SJSA1 (cell line): ENCODE measurements at regions not wholly inside any gene's neighbourhood (a gene's known extent, or its start where the extent isn't known, plus 50 kb on each side); places are given as distances from the start of the nearest gene placed in this dataset.

ENCODE experiments used
- DNase-seq, 2 experiments: peaks; one replicate each; pipeline ENCODE4 v3.0.0-alpha.2; 2015 to 2020; ENCODE audit warnings: low spot score in 2 of 2, low read depth in 1 of 2
- H3K27ac ChIP-seq: fragments of 250-450 bp; sonication (Bioruptor Pico); 2 replicates; pipeline ENCODE4 v1.5.1; 2020; ENCODE audit warnings: mild to moderate bottlenecking, moderate library complexity
- H3K27me3 ChIP-seq: fragments of 250-450 bp; sonication (Bioruptor Pico); replicated peaks from 2 replicates; pipeline ENCODE4 v1.5.1; 2020; ENCODE audit warnings: mild to moderate bottlenecking, moderate library complexity
- H3K36me3 ChIP-seq: fragments of 250-450 bp; sonication (Bioruptor Pico); 2 replicates; pipeline ENCODE4 v1.5.1; 2020; ENCODE audit warnings: mild to moderate bottlenecking
- H3K4me1 ChIP-seq: fragments of 250-450 bp; sonication (Bioruptor Pico); replicated peaks from 2 replicates; pipeline ENCODE4 v1.6.1; 2021; ENCODE audit warnings: mild to moderate bottlenecking
- H3K4me3 ChIP-seq: fragments of 250-450 bp; sonication (Bioruptor Pico); 2 replicates; pipeline ENCODE4 v1.5.1; 2020; ENCODE audit warnings: mild to moderate bottlenecking
- H3K9me3 ChIP-seq: fragments of 250-450 bp; sonication (Bioruptor Pico); replicated peaks from 2 replicates; pipeline ENCODE4 v1.5.1; 2020; ENCODE audit warnings: mild to moderate bottlenecking

DNA sequence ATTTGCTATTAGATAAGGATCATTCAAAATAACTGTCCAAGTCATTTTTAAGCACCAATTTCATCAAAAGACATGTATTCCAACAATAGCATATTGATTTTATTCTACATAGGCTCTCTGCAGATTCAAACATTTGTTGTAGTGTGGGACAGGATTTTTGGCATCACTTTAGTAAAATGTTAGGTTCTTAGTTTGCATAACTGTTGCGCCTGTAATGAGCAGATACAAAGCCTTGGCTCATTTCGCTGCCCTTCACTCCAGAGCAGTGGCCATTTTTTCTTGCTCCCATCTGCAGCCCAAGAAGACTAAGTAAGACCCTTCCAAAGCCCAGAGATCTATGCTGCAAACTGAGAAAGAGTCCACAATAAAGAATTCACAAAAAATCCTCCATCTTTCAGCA lies 446.0 kb upstream of the MPDZ start:
- Histone ChIP-seq H3K4me1 (peaks cover under 1% of the 10 kb centered on the region), H3K27ac (no peak overlapping the region), H3K27me3 (no peaks in the 10 kb centered on the region), H3K9me3 (no peaks in the 10 kb centered on the region), H3K4me3 (no peak overlapping the region), H3K36me3 (no peaks in the 10 kb centered on the region)
- DNase-seq: no peak

DNA sequence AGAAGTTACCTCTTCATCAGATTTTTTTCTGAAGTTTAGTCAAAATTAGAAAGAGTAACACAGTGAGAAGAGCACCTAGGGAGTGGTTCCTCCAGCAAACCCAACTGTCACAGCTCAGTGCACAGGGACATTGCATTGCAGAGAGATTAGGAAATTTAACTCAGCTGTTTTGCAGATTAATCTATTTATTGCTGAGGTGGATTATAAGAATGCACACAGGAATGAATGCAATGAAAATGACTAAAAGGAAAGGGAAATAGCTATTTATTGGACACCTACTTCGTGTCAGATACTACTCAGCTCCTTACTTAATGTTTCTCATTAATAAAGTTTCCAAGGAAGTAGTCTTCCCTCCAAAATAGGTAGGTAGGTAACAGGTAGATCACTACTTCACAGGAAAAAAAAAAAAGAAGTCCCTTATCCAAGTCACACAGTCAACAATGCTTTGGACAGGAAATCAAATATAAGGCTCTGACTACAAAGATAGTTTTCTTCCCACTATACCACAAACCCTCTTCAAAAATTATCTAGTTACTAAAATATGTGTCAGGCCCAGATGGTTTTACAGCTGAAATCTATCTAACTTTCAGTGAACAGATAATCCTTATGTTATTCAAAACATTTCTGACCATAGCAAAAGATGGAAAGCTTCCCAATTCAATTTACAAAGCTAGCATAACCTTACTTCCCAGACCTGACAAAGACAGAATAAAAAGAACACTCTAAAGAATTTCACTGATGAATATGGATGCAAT lies 442.2 kb upstream of the MPDZ start:
- no peak for DNase-seq
- Histone ChIP-seq H3K36me3 (no peaks in the 10 kb centered on the region), H3K9me3 (no peaks in the 10 kb centered on the region), H3K4me3 (no peak overlapping the region), H3K27me3 (no peaks in the 10 kb centered on the region), H3K4me1 (peaks cover 37% of the 10 kb centered on the region), H3K27ac (no peak overlapping the region)

GRCh38 chr9:13719981-13720676 lies 440.6 kb upstream of the MPDZ start:
- H3K36me3 ChIP-seq: no peaks in the 10 kb centered on the region
- peak; percentile 46 to 72 for DNase-seq
- H3K27me3 ChIP-seq: no peaks in the 10 kb centered on the region
- H3K4me1 ChIP-seq: peaks cover 44% of the 10 kb centered on the region
- peak overlapping the region; percentile 90 for H3K27ac ChIP-seq
- no peaks in the 10 kb centered on the region for H3K9me3 ChIP-seq
- H3K4me3 ChIP-seq: no peak overlapping the region

DNA sequence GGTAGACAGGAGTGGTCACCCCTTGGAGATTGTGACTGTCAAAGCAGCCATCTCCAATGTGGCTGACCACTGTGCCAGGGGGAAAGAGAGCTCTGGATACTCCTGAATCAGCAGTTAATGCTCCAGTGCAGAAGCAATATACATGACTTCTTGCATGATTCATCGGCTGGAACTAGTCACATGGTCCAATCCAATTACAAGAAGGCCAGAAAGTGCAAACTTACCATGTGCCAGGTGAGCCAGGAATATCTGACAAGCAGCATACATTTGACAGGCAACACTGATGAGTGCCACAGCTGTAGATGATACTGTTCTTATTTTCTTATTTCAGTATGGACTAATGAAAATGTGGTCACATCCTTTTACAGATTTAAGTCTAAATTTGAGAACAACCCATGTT lies 440.0 kb upstream of the MPDZ start:
- no peaks in the 10 kb centered on the region for H3K36me3 ChIP-seq
- H3K27ac ChIP-seq: peak overlapping the region; percentile 90
- H3K4me1 ChIP-seq: peaks cover 44% of the 10 kb centered on the region
- peak in 1 of 2 experiments; percentile 25 for DNase-seq
- no peak overlapping the region for H3K4me3 ChIP-seq
- no peaks in the 10 kb centered on the region for H3K9me3 ChIP-seq
- no peaks in the 10 kb centered on the region for H3K27me3 ChIP-seq

DNA sequence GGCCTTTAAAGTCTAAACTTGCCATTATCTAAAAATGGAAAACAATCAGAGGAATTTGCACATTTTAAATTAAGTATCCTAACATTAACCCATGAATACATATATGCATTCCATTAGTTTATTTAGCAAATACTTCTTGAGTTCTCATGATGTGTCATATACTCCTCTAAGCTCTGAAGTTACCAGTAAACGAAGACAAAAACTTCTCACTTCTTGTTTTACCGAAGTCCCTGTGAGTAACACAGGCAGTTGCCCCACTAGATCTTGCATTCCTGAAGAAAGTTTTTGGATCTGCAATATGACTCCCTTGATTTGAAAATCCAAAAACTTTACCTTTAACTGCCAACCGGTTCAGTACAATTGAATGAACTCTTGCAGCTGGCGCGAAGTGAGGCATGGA lies 439.0 kb upstream of the MPDZ start:
- H3K9me3 ChIP-seq: no peaks in the 10 kb centered on the region
- DNase-seq: peak in 1 of 2 experiments; percentile 41
- no peaks in the 10 kb centered on the region for H3K27me3 ChIP-seq
- H3K36me3 ChIP-seq: no peaks in the 10 kb centered on the region
- peak overlapping the region; percentile 90 for H3K27ac ChIP-seq
- no peak overlapping the region for H3K4me3 ChIP-seq
- peaks cover 44% of the 10 kb centered on the region for H3K4me1 ChIP-seq

GRCh38 chr9:13718086-13718485 lies 438.6 kb upstream of the MPDZ start:
- Histone ChIP-seq H3K9me3 (no peaks in the 10 kb centered on the region), H3K4me3 (no peak overlapping the region), H3K27ac (peak overlapping the region; percentile 90), H3K36me3 (no peaks in the 10 kb centered on the region), H3K27me3 (no peaks in the 10 kb centered on the region), H3K4me1 (peaks cover 44% of the 10 kb centered on the region)
- DNase-seq: peak; percentile 59 to 85

GRCh38 chr9:13717322-13718054 lies 438.0 kb upstream of the MPDZ start:
- Histone ChIP-seq H3K27me3 (no peaks in the 10 kb centered on the region), H3K4me3 (no peak overlapping the region), H3K27ac (peak overlapping the region; percentile 90), H3K36me3 (no peaks in the 10 kb centered on the region), H3K4me1 (peaks cover 44% of the 10 kb centered on the region), H3K9me3 (no peaks in the 10 kb centered on the region)
- DNase-seq: no peak

DNA sequence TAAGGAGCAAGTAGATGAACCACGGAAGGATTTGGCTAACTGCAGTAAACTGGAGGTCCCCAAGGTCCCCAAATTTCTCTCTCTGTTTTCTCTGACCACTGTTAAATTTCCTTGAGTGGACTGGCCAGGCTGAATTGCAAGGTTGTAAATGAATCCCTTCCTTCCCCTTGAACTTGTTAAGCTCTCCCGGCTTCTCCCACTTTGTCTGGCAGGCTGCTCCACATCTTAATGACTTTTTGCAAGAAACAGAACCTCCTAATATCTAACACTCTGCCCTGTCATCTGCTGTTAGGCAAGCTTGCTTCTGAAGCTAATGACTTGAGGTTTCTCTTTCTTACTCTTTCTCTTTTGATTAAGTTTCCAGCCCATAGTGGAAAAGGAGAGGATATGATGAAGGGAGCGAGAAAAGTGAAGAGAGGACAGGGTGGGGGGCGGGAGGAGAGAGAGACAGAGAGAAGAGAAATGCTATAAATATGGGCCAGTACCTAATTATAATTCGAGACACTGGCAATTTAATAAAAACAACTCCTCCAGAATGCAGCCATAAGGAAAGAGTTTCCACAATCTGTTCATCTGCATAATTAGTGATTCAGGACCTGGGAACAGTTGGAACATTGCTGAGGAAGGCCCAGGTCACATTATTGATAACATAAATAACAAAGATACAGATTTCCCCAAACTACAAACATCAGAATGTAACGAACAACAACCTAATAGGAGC lies 437.3 kb upstream of the MPDZ start:
- no peaks in the 10 kb centered on the region for H3K27me3 ChIP-seq
- no peak for DNase-seq

DNA sequence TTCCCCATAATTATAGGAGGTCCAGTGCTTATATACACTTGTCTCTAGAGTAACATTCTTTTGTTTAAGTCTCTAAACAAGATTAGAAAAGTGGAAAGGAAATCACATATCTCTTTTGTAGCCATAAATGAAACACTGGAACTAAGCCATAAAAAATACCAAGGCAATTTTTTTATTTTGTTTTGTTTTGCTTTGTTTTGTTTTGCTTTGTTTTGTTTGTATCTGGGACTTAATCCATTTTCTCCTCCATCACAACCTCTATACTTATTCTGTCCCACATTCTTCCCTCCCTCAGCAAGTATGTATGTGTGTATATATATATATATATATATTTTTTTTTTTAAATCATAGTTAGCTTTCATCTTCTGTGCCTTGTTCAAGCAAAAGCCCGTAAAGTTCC lies 436.6 kb upstream of the MPDZ start:
- DNase-seq: peak in 1 of 2 experiments; percentile 5

More for the DNA sequence above, 437.3 kb upstream of the MPDZ start:
- no peak overlapping the region for H3K4me3 ChIP-seq
- no peaks in the 10 kb centered on the region for H3K36me3 ChIP-seq
- H3K27ac ChIP-seq: peak overlapping the region; percentile 90
- peaks cover 44% of the 10 kb centered on the region for H3K4me1 ChIP-seq
- H3K9me3 ChIP-seq: no peaks in the 10 kb centered on the region

DNA sequence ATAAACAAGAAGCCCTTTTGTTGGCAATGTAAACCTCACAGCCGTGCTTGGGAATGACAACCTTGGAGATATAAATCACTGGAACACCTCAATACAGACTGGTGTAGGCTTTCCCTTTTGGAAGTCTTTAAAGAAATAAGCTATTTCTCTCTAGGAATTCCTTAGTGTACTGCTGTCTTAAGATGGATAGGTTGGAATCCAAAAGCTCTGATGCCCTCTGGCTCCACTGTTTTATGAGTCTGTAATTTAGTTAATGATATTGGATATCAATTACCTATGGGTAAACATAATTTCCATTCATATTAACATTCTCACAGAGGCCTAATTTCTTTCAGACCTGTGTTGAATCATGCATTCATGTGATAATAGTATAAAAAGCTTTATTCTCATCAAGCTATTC lies 435.9 kb upstream of the MPDZ start:
- H3K4me1 ChIP-seq: peaks cover 42% of the 10 kb centered on the region
- no peaks in the 10 kb centered on the region for H3K9me3 ChIP-seq
- H3K27ac ChIP-seq: no peak overlapping the region
- no peak for DNase-seq
- no peaks in the 10 kb centered on the region for H3K36me3 ChIP-seq
- no peak overlapping the region for H3K4me3 ChIP-seq
- H3K27me3 ChIP-seq: no peaks in the 10 kb centered on the region

More for the DNA sequence above, 436.6 kb upstream of the MPDZ start:
- H3K4me3 ChIP-seq: no peak overlapping the region
- no peaks in the 10 kb centered on the region for H3K9me3 ChIP-seq
- no peaks in the 10 kb centered on the region for H3K27me3 ChIP-seq
- no peak overlapping the region for H3K27ac ChIP-seq
- peaks cover 44% of the 10 kb centered on the region for H3K4me1 ChIP-seq
- H3K36me3 ChIP-seq: no peaks in the 10 kb centered on the region

DNA sequence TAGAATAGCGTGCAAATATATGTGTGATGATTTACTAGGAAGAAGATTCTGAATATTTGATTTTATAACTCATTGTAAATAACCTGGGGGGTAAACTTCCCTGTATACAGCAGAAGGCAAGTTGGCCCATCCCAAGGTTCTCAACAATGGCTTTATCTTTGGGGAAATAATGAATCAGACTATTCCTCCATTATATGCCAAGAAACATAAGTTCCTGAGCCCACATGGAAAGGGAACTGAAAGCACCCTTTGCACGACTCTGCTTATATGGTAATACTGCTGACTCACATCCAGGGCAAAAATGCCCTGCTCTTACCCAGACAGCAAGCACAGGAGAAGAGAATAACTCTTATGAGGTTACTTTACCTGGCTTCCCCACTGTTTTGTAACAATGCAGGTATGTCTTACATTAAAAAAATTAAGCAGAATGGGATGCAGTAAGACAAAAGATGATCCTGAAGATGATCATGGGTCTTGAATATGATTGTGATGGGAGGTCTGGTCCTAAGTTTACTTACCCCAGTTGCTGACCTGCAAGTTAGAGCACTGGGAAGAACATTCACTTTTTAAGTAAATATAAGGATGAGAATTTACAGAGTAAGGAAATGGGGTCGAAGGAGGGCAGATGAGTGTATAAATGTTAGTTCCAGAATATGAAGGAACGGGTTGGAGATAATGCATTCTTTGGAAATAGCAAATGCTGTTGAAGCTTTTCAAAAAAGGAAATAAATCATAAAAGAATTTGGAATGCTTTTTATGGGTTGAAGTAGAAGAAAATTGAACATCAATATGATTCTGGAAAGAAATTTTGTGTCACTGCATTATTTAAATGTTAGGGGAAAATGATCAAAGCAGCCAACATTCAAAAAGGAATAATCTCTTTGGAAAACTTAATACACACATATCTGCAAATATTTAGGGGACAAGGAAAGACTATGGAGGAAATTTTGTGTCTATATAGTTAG lies 428.4 kb upstream of the MPDZ start:
- Histone ChIP-seq H3K9me3 (no peaks in the 10 kb centered on the region), H3K27me3 (no peaks in the 10 kb centered on the region), H3K4me1 (peaks cover 8% of the 10 kb centered on the region), H3K36me3 (no peaks in the 10 kb centered on the region), H3K27ac (no peak overlapping the region), H3K4me3 (no peak overlapping the region)
- peak in 1 of 2 experiments; percentile 12 for DNase-seq

GRCh38 chr9:13705918-13706317 lies 426.4 kb upstream of the MPDZ start:
- H3K4me3 ChIP-seq: no peak overlapping the region
- peaks cover 8% of the 10 kb centered on the region for H3K4me1 ChIP-seq
- H3K27ac ChIP-seq: no peak overlapping the region
- no peaks in the 10 kb centered on the region for H3K27me3 ChIP-seq
- no peaks in the 10 kb centered on the region for H3K9me3 ChIP-seq
- H3K36me3 ChIP-seq: no peaks in the 10 kb centered on the region
- DNase-seq: no peak

DNA sequence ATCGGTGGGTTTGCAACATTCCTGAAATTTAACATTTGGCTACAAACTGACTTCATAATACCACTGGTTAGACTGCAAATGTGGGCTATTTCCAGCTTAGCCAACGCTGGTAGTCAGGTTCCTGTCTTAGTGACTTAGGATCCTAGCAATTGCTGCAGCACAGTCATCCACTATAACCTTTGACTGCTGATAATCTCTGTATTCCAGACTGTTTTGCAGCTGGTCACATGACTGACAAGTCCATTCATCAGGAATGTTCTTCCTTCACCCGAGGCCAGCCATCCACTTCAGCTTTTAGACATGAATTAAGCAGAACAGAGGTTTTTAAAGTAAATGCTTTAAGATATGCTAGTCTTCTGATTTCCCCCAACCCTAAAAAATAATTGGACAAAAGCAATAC lies 425.9 kb upstream of the MPDZ start:
- Histone ChIP-seq H3K4me3 (no peak overlapping the region), H3K9me3 (no peaks in the 10 kb centered on the region), H3K27ac (no peak overlapping the region), H3K4me1 (peaks cover 8% of the 10 kb centered on the region), H3K36me3 (no peaks in the 10 kb centered on the region), H3K27me3 (no peaks in the 10 kb centered on the region)
- no peak for DNase-seq
